ENCODE measurements at regions not wholly inside any gene's neighbourhood (a gene's known extent, or its start where the extent isn't known, plus 50 kb on each side); places are given as distances from the start of the nearest gene placed in this dataset.

DNA sequence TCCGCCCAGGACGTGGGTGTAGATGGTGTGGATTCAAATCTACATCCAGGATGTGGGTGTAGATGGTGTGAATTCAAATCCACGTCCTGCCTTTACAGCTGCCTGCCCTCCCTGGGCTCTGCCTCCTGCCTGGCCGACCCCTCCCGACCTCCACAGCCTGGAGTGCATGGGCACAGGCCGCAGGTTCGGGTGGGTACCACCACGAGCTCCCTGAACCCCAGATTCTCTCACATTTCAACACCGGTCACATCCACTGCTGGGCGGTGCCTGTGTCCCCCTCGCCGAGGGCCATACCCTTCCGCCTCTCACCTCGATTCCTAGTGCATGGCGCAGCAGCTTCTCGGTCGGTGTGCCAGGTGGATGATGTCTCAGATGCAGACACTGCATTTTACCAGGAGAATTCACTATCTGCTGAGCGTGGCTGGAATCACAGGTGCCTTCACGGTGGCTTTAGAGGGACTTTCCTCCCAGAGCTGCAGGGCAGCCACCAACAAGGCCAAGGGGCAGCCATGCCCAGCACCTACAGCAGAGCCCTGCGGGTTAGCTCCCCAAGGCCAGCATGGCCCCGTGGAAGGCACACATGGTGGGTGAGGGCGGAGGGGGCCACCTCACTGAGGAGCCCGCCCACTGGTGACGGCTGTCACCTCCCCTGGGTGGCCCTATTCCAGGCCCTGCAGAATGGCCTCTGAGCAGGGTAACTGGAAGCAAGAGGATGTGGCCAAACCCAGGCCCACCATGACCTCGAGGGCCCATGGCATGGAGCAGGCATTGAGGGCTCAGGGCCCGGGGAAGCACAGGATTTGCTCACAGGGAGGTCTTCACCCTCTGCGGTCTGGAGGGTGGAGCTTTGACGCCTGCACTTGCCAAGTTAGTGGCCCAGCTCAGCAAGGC, 638.5 kb downstream of the TBC1D22A start:
- TF ChIP-seq EZH2 (IDR thresholded peaks at IDR 0.05; ENCODE audit: borderline replicate concordance, insufficient read depth, low read depth, low read length, poor library complexity, severe bottlenecking), result no peak
- TF ChIP-seq CTCF (IDR thresholded peaks at IDR 0.05), result no peak
